Ovary (tissue), 7 donors: ENCODE measurements at regions not wholly inside any gene's neighbourhood (a gene's known extent, or its start where the extent isn't known, plus 50 kb on each side); places are given as distances from the start of the nearest gene placed in this dataset.
"Not testable (repeated sequence)": the region's sequence is repeated elsewhere in the genome, so short reads cannot be mapped to it uniquely, and the experiment has no call there.

Experiments used
- DNase-seq, 5 donors: peaks; one replicate each; pipeline ENCODE4 v3.0.0-alpha.2; 2019 to 2020
- H3K27ac ChIP-seq, 2 donors: fragments of 200-600 bp; one replicate each; pipeline versions ENCODE4 v1.5.1 to v1.8.0; 2019 to 2022
- H3K27me3 ChIP-seq: fragments of 200-600 bp; one replicate; pipeline ENCODE4 v1.8.0; 2022
- H3K36me3 ChIP-seq: fragments of 200-600 bp; sonication (generic); one replicate; pipeline ENCODE4 v1.5.1; 2019
- H3K4me1 ChIP-seq: one replicate; pipeline ENCODE4 v1.8.1; 2013; ENCODE audit warnings: mild to moderate bottlenecking, moderate library complexity; ENCODE audit not compliant: insufficient read depth
- H3K4me3 ChIP-seq: fragments of 200-600 bp; sonication (generic); one replicate; pipeline ENCODE4 v1.5.1; 2017
- H3K9me3 ChIP-seq, 2 donors: fragments of 200-600 bp in 1 of 2; sonication (generic) in 1 of 2; one replicate each; pipeline versions ENCODE4 v1.5.1 to v1.8.1; 2013 to 2019; ENCODE audit warnings: mild to moderate bottlenecking in 1 of 2, moderate library complexity in 1 of 2
- EP300 ChIP-seq: sonication (generic); formaldehyde crosslinking; IDR thresholded peaks from one replicate; pipeline ENCODE4 v1.6.1; 2017; ENCODE audit warnings: antibody characterized with exemption
- POLR2A ChIP-seq: fragments of 450-650 bp; IDR thresholded peaks from one replicate; pipeline ENCODE4 v1.6.1; 2017; ENCODE audit warnings: antibody characterized with exemption, mild to moderate bottlenecking, moderate library complexity
- WGBS, 3 donors: extraction: QIAGEN DNeasy Blood & Tissue Kit in 1 of 3; methylation state at CpG; one replicate each; pipeline versions ENCODE4 v1.1.5 to v1.1.7; 2013 to 2017; 5-methylcytosine and 5-hydroxymethylcytosine counted together
- intact Hi-C, 4 donors: fragments of 100-400 bp; cut with DNase I; formaldehyde crosslinking; loops; one replicate each; pipeline versions ENCODE4 v1.11.0 to v1.15.1; 2022 to 2023
- TF ChIP-seq, protein P1 (sequence below), 3 donors: fragments of 450-650 bp in 2 of 3; fragments of 200-600 bp in 1 of 3; IDR thresholded peaks; one replicate each; pipeline versions ENCODE4 v1.5.1 to v1.8.0; 2016 to 2022; ENCODE audit warnings: antibody characterized with exemption in 3 of 3, mild to moderate bottlenecking in 1 of 3
- donor health status: DM: no; HTN: no; CAD: no; lungs with moderate emphysema.
- donor health status: DM: no; HTN: no; CAD: no.
- donor health status: Bipolar disorder and iron deficiency.
- donor health status: DM: no; HTN: no; CAD: no.
- donor health status: DM: yes; HTN: yes; CAD: no.

DNA sequence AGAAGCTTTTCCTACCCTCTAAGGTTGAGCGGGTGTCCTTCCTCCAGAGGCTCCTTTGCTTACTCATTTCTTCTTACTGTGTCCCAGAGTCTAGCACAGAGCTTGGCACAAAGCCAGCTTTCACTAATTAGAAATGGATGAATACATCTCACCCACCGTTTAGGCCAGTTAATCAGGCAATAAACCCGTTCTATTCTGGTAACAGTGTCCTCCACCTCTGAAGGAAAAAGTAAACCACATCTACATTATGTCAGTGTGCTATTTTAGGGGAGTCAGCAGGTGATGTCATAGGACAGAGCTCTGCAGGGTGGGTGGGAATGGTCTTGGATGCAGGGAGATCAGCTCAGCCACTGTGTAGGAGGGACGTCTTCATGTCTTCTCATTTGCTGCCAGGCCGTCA is 109.2 kb downstream of the OSTF1 start:
- no peak for DNase-seq
- H3K27ac ChIP-seq, result no peak overlapping the region
- H3K4me3 ChIP-seq, result no peak overlapping the region
- WGBS, 3 donors, result 31 to 39% (median 38%) methylated on average over 5 of the region's 5 CpGs
- intact Hi-C loops, result loop anchor here in 1 of 4 donors (10.0 kb wide), 1 partner anchor 667 kb away; no protein-coding TSS in a partner anchor
- H3K27me3 ChIP-seq, result no peaks in the 10 kb centered on the region
- H3K4me1 ChIP-seq, result no peaks in the 10 kb centered on the region
- H3K36me3 ChIP-seq, result no peaks in the 10 kb centered on the region
- TF ChIP-seq POLR2A (no peak), EP300 (no peak)
- TF ChIP-seq, protein P1, sequence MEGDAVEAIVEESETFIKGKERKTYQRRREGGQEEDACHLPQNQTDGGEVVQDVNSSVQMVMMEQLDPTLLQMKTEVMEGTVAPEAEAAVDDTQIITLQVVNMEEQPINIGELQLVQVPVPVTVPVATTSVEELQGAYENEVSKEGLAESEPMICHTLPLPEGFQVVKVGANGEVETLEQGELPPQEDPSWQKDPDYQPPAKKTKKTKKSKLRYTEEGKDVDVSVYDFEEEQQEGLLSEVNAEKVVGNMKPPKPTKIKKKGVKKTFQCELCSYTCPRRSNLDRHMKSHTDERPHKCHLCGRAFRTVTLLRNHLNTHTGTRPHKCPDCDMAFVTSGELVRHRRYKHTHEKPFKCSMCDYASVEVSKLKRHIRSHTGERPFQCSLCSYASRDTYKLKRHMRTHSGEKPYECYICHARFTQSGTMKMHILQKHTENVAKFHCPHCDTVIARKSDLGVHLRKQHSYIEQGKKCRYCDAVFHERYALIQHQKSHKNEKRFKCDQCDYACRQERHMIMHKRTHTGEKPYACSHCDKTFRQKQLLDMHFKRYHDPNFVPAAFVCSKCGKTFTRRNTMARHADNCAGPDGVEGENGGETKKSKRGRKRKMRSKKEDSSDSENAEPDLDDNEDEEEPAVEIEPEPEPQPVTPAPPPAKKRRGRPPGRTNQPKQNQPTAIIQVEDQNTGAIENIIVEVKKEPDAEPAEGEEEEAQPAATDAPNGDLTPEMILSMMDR (IDR thresholded peaks at IDR 0.05), result no peak
- H3K9me3 ChIP-seq, result no peaks in the 10 kb centered on the region

DNA sequence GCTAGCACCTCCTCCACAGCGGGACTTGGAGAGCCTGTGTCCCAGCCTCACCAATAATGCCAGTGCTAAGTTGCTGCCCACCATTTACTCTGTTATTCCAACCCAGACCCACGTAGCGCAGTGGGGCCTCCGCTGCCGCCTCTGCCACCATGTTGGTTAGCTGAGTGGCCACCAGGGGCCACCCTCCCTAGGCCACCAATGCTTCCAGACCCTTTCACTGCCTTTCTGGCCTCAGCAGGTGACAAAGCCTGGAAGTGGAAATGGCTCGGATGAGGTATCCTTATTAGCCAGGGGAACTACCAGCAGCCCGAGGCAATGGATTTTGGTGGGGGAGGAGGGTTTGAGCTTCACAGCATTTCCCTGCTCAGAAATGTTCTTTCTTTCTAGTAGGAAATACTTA is 110.1 kb downstream of the OSTF1 start:
- H3K27ac ChIP-seq, result no peak overlapping the region
- intact Hi-C loops, result loop anchor here in 1 of 4 donors (10.0 kb wide), 1 partner anchor 666 kb away; no protein-coding TSS in a partner anchor
- 89 to 93% (median 92%) methylated on average over 7 of the region's 7 CpGs for WGBS, 3 donors

DNA sequence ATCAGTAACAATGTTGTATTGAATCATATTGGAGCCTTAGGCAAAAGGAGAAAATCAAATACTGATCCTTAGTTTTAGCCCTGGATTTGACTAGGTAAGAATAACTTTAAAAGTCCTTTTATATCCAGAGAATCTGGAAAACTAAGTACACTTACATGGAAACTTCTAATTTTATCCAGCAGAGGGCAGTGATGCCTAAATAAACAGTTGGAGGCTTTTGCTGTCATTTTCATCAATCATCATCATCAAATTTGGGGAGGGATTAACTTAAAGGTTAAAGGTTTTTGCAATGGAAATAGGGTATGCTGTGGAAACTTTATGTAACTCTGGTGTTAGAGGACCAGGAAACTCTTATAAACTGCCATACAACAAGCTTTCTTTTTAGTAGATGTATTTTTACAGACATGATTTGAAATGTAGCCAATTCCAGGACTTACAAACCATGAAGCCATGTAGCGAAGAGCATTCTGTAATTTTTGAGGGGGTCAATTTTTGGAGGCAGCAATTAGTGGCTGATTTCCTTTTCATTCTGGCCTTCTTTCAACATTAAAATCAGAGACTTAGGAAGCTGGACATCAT is 112.7 kb downstream of the OSTF1 start:
- H3K4me1 ChIP-seq, result no peaks in the 10 kb centered on the region
- WGBS, 3 donors, result 29 to 46% (median 34%) methylated on average over 1 of the region's 1 CpG
- H3K9me3 ChIP-seq, result no peaks in the 10 kb centered on the region
- no peak for DNase-seq
- H3K27me3 ChIP-seq, result no peaks in the 10 kb centered on the region
- no peak overlapping the region for H3K4me3 ChIP-seq
- no peak overlapping the region for H3K27ac ChIP-seq
- no peak for TF ChIP-seq POLR2A
- no peak for TF ChIP-seq EP300
- TF ChIP-seq, protein P1 (IDR thresholded peaks at IDR 0.05), result peak in 2 of 3 donors; percentile 44 to 58
- intact Hi-C loops, result no loop called here
- H3K36me3 ChIP-seq, result no peaks in the 10 kb centered on the region

More for the DNA sequence above, 110.1 kb downstream of the OSTF1 start:
- no peak for TF ChIP-seq POLR2A
- TF ChIP-seq, protein P1 (IDR thresholded peaks at IDR 0.05), result no peak
- TF ChIP-seq EP300, result no peak
- Histone ChIP-seq H3K4me3 (no peak overlapping the region), H3K36me3 (no peaks in the 10 kb centered on the region), H3K27me3 (no peaks in the 10 kb centered on the region), H3K9me3 (no peaks in the 10 kb centered on the region), H3K4me1 (no peaks in the 10 kb centered on the region)
- no peak for DNase-seq

DNA sequence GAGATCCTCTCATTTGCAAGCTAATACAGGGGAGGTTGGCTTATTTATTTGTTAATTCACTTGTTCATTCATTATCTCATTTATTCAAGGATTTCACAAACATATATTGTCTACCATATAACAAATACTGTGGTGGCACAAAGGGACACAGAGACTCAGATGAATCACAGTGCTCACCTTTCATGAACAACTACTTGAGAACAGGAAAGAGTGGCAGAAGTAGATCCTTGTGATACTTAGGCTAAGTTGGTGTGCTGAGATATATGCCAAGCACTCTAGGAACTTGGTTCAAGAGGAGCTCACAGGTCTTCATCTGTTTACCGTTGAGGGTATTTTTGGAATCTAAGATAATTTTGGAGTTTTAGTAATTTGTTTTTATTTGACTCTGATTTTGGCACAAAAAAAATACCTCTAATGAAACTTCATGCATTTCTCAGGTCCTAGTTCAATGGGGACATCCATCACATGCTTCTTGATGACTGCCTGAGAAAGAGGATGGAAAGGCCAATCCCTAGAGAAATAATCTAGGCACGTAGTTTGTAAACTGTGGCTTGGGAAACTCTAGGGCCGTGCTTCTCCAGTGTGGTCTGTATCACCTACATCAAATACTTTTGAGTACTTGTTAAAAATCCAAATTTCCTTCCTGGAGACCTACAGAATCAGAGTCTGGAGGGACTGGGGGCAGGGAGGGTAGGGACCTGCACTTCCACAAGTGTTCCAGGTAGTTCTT is 113.3 kb downstream of the OSTF1 start:
- no peak overlapping the region for H3K27ac ChIP-seq
- WGBS, 3 donors, result 79 to 82% (median 81%) methylated on average over 3 of the region's 3 CpGs
- intact Hi-C loops, result no loop called here

DNA sequence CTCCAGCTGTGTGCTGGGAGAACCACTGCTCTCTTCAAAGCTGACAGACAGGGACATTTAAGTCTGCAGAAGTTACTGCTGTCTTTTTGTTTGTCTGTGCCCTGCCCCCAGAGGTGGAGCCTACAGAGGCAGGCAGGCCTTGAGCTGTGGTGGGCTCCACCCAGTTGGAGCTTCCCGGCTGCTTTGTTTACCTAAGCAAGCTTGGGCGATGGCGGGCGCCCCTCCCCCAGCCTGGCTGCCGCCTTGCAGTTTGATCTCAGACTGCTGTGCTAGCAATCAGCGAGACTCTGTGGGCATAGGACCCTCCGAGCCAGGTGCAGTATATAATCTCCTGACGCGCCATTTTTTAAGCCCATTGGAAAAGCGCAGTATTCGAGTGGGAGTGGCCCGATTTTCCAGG is 119.7 kb downstream of the OSTF1 start:
- DNase-seq, intact Hi-C loops, H3K4me3 ChIP-seq, H3K27me3 ChIP-seq, H3K9me3 ChIP-seq, H3K4me1 ChIP-seq, H3K27ac ChIP-seq, H3K36me3 ChIP-seq: not testable (repeated sequence)
- 87 to 93% (median 93%) methylated on average over 8 to 12 of the region's 12 CpGs for WGBS, 3 donors

More for the DNA sequence above, 113.3 kb downstream of the OSTF1 start:
- Histone ChIP-seq H3K4me3 (no peak overlapping the region), H3K27me3 (no peaks in the 10 kb centered on the region), H3K4me1 (no peaks in the 10 kb centered on the region), H3K36me3 (no peaks in the 10 kb centered on the region), H3K9me3 (no peaks in the 10 kb centered on the region)
- DNase-seq, result no peak
- no peak for TF ChIP-seq EP300
- TF ChIP-seq, protein P1 (IDR thresholded peaks at IDR 0.05), result no peak
- TF ChIP-seq POLR2A, result no peak
